SK-N-SH (cell line): ENCODE measurements at regions not wholly inside any gene's neighbourhood (a gene's known extent, or its start where the extent isn't known, plus 50 kb on each side); places are given as distances from the start of the nearest gene placed in this dataset.

Source experiments
- CTCF ChIA-PET: fragments of 300-600, 350-600 bp; formaldehyde crosslinking; extraction: SDS; loops from one replicate; lab custom pipeline; 2021; lab: Yijun Ruan, JAX
- POLR2A ChIA-PET: fragments of 350-600 bp; sonication (Branson Sonifier 250); formaldehyde crosslinking; extraction: SDS; loops from one replicate; lab custom pipeline; 2020; ENCODE audit warnings: antibody characterized with exemption, inconsistent platforms; lab: Yijun Ruan, JAX
- DNase-seq: peaks from one replicate; pipeline ENCODE4 v3.0.0; 2012
- H2AFZ ChIP-seq: fragments of 200-600 bp; sonication (generic); 2 replicates; pipeline ENCODE4 v1.8.1; 2016; ENCODE audit warnings: antibody characterized with exemption, mild to moderate bottlenecking, low read depth
- H3F3A ChIP-seq: fragments of 200-600 bp; sonication (generic); replicated peaks from 2 replicates; pipeline ENCODE3; 2016; ENCODE audit warnings: antibody characterized with exemption, mild to moderate bottlenecking; ENCODE audit not compliant: insufficient read depth
- H3K27ac ChIP-seq, 2 experiments: fragments of 200-500 bp in 1 of 2; fragments of 200-600 bp in 1 of 2; sonication (Bioruptor generic) in 1 of 2; sonication (generic), shearing (Covaris generic) in 1 of 2; 2 replicates each; pipeline versions ENCODE4 v1.5.1 to v1.6.1; 2014 to 2016; ENCODE audit warnings: low read depth in 2 of 2, inconsistent platforms in 1 of 2, low read length in 1 of 2, mild to moderate bottlenecking in 1 of 2, mixed read lengths in 1 of 2
- H3K27me3 ChIP-seq: fragments of 200-600 bp; sonication (generic), shearing (Covaris generic); 2 replicates; pipeline ENCODE4 v1.6.1; 2016; ENCODE audit warnings: mixed run types; ENCODE audit not compliant: insufficient read depth
- H3K36me3 ChIP-seq, 2 experiments: fragments of 200-500 bp in 1 of 2; fragments of 200-600 bp in 1 of 2; sonication (Bioruptor generic) in 1 of 2; sonication (generic) in 1 of 2; replicated peaks in 1 of 2; 2 replicates each; pipeline versions ENCODE3 to v1.5.1; 2014 to 2016; ENCODE audit warnings: low read length in 1 of 2, mild to moderate bottlenecking in 1 of 2; ENCODE audit not compliant: insufficient read depth in 2 of 2, control insufficient read depth in 1 of 2
- H3K4me1 ChIP-seq, 2 experiments: fragments of 200-500 bp in 1 of 2; fragments of 200-600 bp in 1 of 2; sonication (Bioruptor generic) in 1 of 2; sonication (generic), shearing (Covaris generic) in 1 of 2; 2 replicates each; pipeline versions ENCODE4 v1.5.1 to v1.6.1; 2014 to 2016; ENCODE audit warnings: low read depth in 1 of 2, low read length in 1 of 2, mixed run types in 1 of 2; ENCODE audit not compliant: insufficient read depth in 2 of 2, control insufficient read depth in 1 of 2
- H3K4me2 ChIP-seq: fragments of 200-600 bp; sonication (generic), shearing (Covaris generic); 2 replicates; pipeline ENCODE4 v1.6.1; 2017; ENCODE audit warnings: mixed run types
- H3K4me3 ChIP-seq, 2 experiments: fragments of 200-500 bp in 1 of 2; fragments of 200-600 bp in 1 of 2; sonication (Bioruptor generic) in 1 of 2; sonication (generic), shearing (Covaris generic) in 1 of 2; 2 replicates each; pipeline versions ENCODE4 v1.5.1 to v1.8.1; 2014 to 2016; ENCODE audit warnings: low read depth in 2 of 2, inconsistent platforms in 1 of 2, low read length in 1 of 2, mild to moderate bottlenecking in 1 of 2, mixed read lengths in 1 of 2, moderate library complexity in 1 of 2
- H3K79me2 ChIP-seq: fragments of 200-600 bp; sonication (generic); 2 replicates; pipeline ENCODE4 v1.8.1; 2017; ENCODE audit warnings: mild to moderate bottlenecking; ENCODE audit not compliant: insufficient read depth
- H3K9ac ChIP-seq: fragments of 200-600 bp; sonication (generic); 2 replicates; pipeline ENCODE4 v1.6.1; 2017; ENCODE audit warnings: mixed run types
- H3K9me2 ChIP-seq: fragments of 200-600 bp; sonication (generic); 2 replicates; pipeline ENCODE4 v1.6.1; 2017; ENCODE audit warnings: mixed run types
- H3K9me3 ChIP-seq: fragments of 200-600 bp; sonication (generic); 2 replicates; pipeline ENCODE4 v1.6.1; 2017; ENCODE audit warnings: mixed run types, mild to moderate bottlenecking, moderate library complexity
- H4K20me1 ChIP-seq: fragments of 200-600 bp; sonication (generic); 2 replicates; pipeline ENCODE4 v1.6.1; 2017; ENCODE audit warnings: mild to moderate bottlenecking, mixed run types; ENCODE audit not compliant: insufficient read depth
- CHD2 ChIP-seq: fragments of 150-350 bp; IDR thresholded peaks from 2 replicates; pipeline ENCODE4 v1.6.1; 2018; ENCODE audit warnings: low read length; ENCODE audit not compliant: partially characterized antibody
- ELF1 ChIP-seq: IDR thresholded peaks from 2 replicates; pipeline ENCODE4 v1.4.0; 2012
- FOXM1 ChIP-seq: IDR thresholded peaks from 2 replicates; pipeline ENCODE4 v1.4.0; 2012; ENCODE audit warnings: low read depth, mild to moderate bottlenecking
- GABPA ChIP-seq: IDR thresholded peaks from 2 replicates; pipeline ENCODE4 v1.4.0; 2012; ENCODE audit warnings: low read depth, mild to moderate bottlenecking
- GATA2 ChIP-seq: sonication (generic); formaldehyde crosslinking; IDR thresholded peaks from 2 replicates; pipeline ENCODE4 v1.5.0; 2020; ENCODE audit warnings: mild to moderate bottlenecking, missing genetic modification reagents
- JUND ChIP-seq: IDR thresholded peaks from 2 replicates; pipeline ENCODE4 v1.4.0; 2012
- MXI1 ChIP-seq: IDR thresholded peaks from 2 replicates; pipeline ENCODE4 v1.6.1; 2012; ENCODE audit warnings: mild to moderate bottlenecking, low read depth, low read length, improper control_type of control experiment
- NFIC ChIP-seq: IDR thresholded peaks from 2 replicates; pipeline ENCODE4 v1.4.0; 2012; ENCODE audit warnings: borderline replicate concordance
- POLR2AphosphoS5 ChIP-seq: IDR thresholded peaks from 2 replicates; pipeline ENCODE4 v1.6.1; 2012; ENCODE audit warnings: low read depth, low read length
- RAD21 ChIP-seq: IDR thresholded peaks from 2 replicates; pipeline ENCODE4 v1.6.1; 2012; ENCODE audit warnings: mild to moderate bottlenecking, low read length
- RCOR1 ChIP-seq: fragments of 150-350 bp; IDR thresholded peaks from 2 replicates; pipeline ENCODE4 v1.6.1; 2017; ENCODE audit warnings: antibody characterized with exemption, low read length
- RFX5 ChIP-seq: IDR thresholded peaks from 2 replicates; pipeline ENCODE4 v1.6.1; 2012; ENCODE audit warnings: mild to moderate bottlenecking, improper control_type of control experiment, low read length
- SIN3A ChIP-seq: IDR thresholded peaks from 2 replicates; pipeline ENCODE4 v1.6.1; 2012; ENCODE audit warnings: low read depth, mild to moderate bottlenecking, low read length, moderate library complexity, borderline replicate concordance
- SMC3 ChIP-seq: IDR thresholded peaks from 2 replicates; pipeline ENCODE4 v1.6.1; 2012; ENCODE audit warnings: low read depth, low read length, improper control_type of control experiment
- TAF1 ChIP-seq: IDR thresholded peaks from 2 replicates; pipeline ENCODE4 v1.6.1; 2012; ENCODE audit warnings: low read depth, mild to moderate bottlenecking, low read length, moderate library complexity, borderline replicate concordance
- TCF12 ChIP-seq: IDR thresholded peaks from 2 replicates; pipeline ENCODE4 v1.4.0; 2012
- TEAD4 ChIP-seq: IDR thresholded peaks from 2 replicates; pipeline ENCODE4 v1.4.0; 2012; ENCODE audit warnings: mild to moderate bottlenecking, borderline replicate concordance; ENCODE audit not compliant: insufficient read depth
- YY1 ChIP-seq: IDR thresholded peaks from 2 replicates; pipeline ENCODE4 v1.4.0; 2012; ENCODE audit warnings: low read depth, mild to moderate bottlenecking
- WGBS: methylation state at CpG from one replicate; pipeline ENCODE4 v1.1.6; 2017; ENCODE audit warnings: low lambda C conversion rate; 5-methylcytosine and 5-hydroxymethylcytosine counted together
- TF ChIP-seq, protein P1 (sequence below): IDR thresholded peaks from 2 replicates; pipeline ENCODE4 v1.4.0; 2012; ENCODE audit warnings: low read depth
- TF ChIP-seq, protein P2 (sequence below): fragments of 150-350 bp; IDR thresholded peaks from 2 replicates; pipeline ENCODE4 v1.6.1; 2016; ENCODE audit warnings: mild to moderate bottlenecking, low read depth, low read length
- TF ChIP-seq, protein P3 (sequence below): IDR thresholded peaks from 2 replicates; pipeline ENCODE4 v1.4.0; 2012; ENCODE audit warnings: low read depth, borderline replicate concordance
- TF ChIP-seq, protein P4 (sequence below): IDR thresholded peaks from 2 replicates; pipeline ENCODE4; 2012
- TF ChIP-seq, protein P5 (sequence below): IDR thresholded peaks from 2 replicates; pipeline ENCODE4 v1.4.0; 2012; ENCODE audit warnings: low read depth, borderline replicate concordance

DNA sequence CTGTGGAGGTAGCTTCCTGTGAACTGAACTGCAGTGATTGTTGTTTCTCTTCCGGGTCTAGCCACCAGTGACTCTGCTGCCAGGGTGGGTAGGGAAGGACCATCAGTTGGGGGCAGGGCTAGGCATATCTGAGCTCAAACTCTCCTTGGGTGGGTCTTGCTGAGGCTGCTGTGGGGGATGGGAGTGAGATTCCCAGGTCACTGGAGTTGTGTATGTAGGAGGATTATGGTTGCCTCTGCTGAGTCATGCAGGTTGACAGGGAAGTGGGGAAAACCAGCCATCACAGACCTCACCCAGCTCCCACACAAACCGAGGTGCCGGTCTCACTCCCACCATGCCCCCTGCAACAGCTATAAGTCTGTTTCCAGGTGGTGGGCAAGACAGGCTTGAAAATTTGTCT lies 1937.8 kb downstream of the PCDH7 start (continued):
- TF ChIP-seq SMC3: no peak
- TF ChIP-seq RFX5: no peak
- TF ChIP-seq TCF12: no peak
- no peak for TF ChIP-seq MXI1
- no peak for TF ChIP-seq SIN3A
- no peak for TF ChIP-seq TAF1
- TF ChIP-seq POLR2AphosphoS5: no peak
- TF ChIP-seq, protein P1, sequence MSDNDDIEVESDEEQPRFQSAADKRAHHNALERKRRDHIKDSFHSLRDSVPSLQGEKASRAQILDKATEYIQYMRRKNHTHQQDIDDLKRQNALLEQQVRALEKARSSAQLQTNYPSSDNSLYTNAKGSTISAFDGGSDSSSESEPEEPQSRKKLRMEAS: no peak
- TF ChIP-seq RCOR1: no peak
- no peak for TF ChIP-seq JUND
- TF ChIP-seq NFIC: no peak

DNA sequence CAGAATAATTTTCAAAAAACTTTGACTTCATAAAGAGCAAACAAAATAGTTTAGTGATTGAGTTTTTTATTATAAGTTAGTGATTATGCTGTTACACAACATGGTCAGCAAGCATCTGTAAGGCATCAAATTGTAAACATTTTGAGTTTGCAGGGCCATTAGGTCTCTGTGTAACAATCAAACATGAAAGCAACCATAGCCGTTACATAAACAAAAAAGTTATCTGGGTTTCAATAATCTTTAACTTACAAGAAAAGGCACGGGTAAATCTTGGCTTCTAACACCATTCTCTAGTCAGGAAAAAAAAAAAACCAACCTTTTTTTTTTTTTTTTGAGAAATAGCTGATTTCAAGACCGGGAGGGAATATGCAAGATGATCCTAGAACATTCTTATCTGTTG lies 1941.1 kb downstream of the PCDH7 start:
- no peaks in the 10 kb centered on the region for H3K4me1 ChIP-seq
- H3K79me2 ChIP-seq: no peaks in the 10 kb centered on the region
- DNase-seq: no peak
- 7% methylated on average over 3 of the region's 3 CpGs for WGBS
- no peaks in the 10 kb centered on the region for H4K20me1 ChIP-seq
- H3K9me3 ChIP-seq: no peaks in the 10 kb centered on the region
- CTCF ChIA-PET: no interaction called here
- no peaks in the 10 kb centered on the region for H3K36me3 ChIP-seq
- H3K27me3 ChIP-seq: no peaks in the 10 kb centered on the region
- H3K4me3 ChIP-seq: no peak overlapping the region
- H3K4me2 ChIP-seq: no peak overlapping the region
- POLR2A ChIA-PET: no interaction called here
- no peaks in the 10 kb centered on the region for H3F3A ChIP-seq
- H3K9ac ChIP-seq: no peak overlapping the region
- no peak overlapping the region for H3K27ac ChIP-seq
- TF ChIP-seq, protein P2, sequence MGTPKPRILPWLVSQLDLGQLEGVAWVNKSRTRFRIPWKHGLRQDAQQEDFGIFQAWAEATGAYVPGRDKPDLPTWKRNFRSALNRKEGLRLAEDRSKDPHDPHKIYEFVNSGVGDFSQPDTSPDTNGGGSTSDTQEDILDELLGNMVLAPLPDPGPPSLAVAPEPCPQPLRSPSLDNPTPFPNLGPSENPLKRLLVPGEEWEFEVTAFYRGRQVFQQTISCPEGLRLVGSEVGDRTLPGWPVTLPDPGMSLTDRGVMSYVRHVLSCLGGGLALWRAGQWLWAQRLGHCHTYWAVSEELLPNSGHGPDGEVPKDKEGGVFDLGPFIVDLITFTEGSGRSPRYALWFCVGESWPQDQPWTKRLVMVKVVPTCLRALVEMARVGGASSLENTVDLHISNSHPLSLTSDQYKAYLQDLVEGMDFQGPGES: no peak
- no peak for TF ChIP-seq RAD21
- TF ChIP-seq, protein P3, sequence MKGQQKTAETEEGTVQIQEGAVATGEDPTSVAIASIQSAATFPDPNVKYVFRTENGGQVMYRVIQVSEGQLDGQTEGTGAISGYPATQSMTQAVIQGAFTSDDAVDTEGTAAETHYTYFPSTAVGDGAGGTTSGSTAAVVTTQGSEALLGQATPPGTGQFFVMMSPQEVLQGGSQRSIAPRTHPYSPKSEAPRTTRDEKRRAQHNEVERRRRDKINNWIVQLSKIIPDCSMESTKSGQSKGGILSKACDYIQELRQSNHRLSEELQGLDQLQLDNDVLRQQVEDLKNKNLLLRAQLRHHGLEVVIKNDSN: no peak
- TF ChIP-seq YY1: no peak
- TF ChIP-seq POLR2AphosphoS5: no peak
- TF ChIP-seq GABPA: no peak
- no peak for TF ChIP-seq CHD2
- no peak for TF ChIP-seq SIN3A
- TF ChIP-seq, protein P1: no peak
- TF ChIP-seq, protein P4, sequence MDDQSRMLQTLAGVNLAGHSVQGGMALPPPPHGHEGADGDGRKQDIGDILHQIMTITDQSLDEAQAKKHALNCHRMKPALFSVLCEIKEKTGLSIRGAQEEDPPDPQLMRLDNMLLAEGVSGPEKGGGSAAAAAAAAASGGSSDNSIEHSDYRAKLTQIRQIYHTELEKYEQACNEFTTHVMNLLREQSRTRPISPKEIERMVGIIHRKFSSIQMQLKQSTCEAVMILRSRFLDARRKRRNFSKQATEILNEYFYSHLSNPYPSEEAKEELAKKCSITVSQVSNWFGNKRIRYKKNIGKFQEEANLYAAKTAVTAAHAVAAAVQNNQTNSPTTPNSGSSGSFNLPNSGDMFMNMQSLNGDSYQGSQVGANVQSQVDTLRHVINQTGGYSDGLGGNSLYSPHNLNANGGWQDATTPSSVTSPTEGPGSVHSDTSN: no peak
- TF ChIP-seq RFX5: no peak
- no peak for TF ChIP-seq FOXM1
- TF ChIP-seq TEAD4: no peak
- TF ChIP-seq, protein P5, sequence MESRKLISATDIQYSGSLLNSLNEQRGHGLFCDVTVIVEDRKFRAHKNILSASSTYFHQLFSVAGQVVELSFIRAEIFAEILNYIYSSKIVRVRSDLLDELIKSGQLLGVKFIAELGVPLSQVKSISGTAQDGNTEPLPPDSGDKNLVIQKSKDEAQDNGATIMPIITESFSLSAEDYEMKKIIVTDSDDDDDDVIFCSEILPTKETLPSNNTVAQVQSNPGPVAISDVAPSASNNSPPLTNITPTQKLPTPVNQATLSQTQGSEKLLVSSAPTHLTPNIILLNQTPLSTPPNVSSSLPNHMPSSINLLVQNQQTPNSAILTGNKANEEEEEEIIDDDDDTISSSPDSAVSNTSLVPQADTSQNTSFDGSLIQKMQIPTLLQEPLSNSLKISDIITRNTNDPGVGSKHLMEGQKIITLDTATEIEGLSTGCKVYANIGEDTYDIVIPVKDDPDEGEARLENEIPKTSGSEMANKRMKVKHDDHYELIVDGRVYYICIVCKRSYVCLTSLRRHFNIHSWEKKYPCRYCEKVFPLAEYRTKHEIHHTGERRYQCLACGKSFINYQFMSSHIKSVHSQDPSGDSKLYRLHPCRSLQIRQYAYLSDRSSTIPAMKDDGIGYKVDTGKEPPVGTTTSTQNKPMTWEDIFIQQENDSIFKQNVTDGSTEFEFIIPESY: no peak
- TF ChIP-seq RCOR1: no peak
- TF ChIP-seq ELF1: no peak
- no peak for TF ChIP-seq NFIC
- TF ChIP-seq SMC3: no peak
- no peak for TF ChIP-seq GATA2 (CRISPR knock-in tag)
- no peak overlapping the region for H2AFZ ChIP-seq
- H3K9me2 ChIP-seq: no peaks in the 10 kb centered on the region
